ENCODE measurements at regions not wholly inside any gene's neighbourhood (a gene's known extent, or its start where the extent isn't known, plus 50 kb on each side); places are given as distances from the start of the nearest gene placed in this dataset.
"Not testable (repeated sequence)": the region's sequence is repeated elsewhere in the genome, so short reads cannot be mapped to it uniquely, and the experiment has no call there.

DNA sequence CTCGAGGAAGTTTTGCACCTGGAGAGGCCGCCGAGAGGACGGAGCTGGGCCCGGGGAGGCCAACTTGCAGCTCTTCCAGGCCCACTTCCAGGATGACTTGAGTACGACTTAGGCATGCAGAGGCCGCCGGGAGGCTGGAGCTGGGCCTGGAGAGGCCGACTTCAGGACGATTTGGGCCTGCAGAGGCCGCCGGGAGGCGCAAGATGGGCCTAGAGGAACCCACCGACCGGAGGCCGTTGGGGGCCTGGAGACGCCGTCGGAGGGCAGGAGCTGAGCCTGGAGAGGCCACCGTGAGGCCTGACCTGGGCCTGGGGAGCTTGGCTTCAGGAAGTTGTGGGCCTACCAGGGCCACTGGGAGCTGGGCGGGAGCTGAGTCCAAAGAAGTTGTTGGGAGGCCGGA, 250.5 kb upstream of the NUPR2 start:
- H3K4me1 ChIP-seq (ENCODE audit: insufficient read depth); intact Hi-C loops (cut with DNase I): not testable (repeated sequence)

DNA sequence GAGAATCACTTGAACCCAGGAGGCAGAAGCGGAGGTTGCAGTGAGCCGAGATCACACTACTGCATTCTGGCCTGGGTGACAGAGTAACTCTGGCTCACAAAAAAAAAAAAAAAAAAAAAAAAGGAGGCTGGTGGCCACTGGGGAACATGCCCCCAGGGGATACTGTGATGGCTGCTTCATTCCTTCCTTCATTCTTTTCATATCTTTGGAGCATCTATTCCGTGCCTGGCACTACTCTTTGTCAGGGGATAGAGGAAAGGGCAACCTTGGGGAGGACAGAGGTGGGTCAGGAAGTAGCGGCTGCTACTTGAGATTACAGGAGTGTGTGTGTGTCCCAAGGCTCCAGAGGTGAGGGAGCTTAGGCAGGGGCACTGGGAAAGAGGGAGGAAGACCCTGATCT, 236.4 kb upstream of the NUPR2 start:
- DNase-seq; H3K4me1 ChIP-seq (ENCODE audit: insufficient read depth); H3K27me3 ChIP-seq; H3K4me3 ChIP-seq; intact Hi-C loops (cut with DNase I); H3K36me3 ChIP-seq; H3K27ac ChIP-seq; H3K9me3 ChIP-seq: not testable (repeated sequence)
- 70 to 82% (median 75%) methylated on average over 3 to 4 of the region's 4 CpGs for WGBS, 3 donors

More for the DNA sequence above, 250.5 kb upstream of the NUPR2 start:
- not testable (repeated sequence) for DNase-seq, H3K27ac ChIP-seq, H3K4me3 ChIP-seq, H3K36me3 ChIP-seq, H3K27me3 ChIP-seq, H3K9me3 ChIP-seq
- 91 to 95% (median 94%) methylated on average over 22 of the region's 22 CpGs for WGBS, 3 donors

DNA sequence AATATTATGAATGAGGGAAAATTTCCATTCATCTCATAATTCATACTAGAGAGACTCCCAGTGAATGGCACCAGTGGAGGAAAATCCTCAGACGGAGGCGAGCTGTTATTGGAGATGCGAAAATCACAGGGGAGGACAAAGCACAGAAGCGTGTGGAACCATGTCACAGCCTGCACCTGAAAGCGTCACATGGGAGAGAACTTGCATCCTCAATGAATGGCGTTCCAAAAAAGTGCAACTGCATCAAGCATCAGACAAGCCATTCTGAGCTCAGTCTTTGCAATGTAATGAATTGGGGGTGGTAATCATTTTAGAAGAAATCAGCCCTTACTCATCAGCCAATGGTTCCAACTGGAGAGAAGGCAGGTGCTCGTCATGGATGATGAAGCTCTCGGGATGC, 235.0 kb upstream of the NUPR2 start:
- intact Hi-C loops (cut with DNase I); H3K27me3 ChIP-seq; H3K4me1 ChIP-seq (ENCODE audit: insufficient read depth); DNase-seq; H3K36me3 ChIP-seq; H3K9me3 ChIP-seq; H3K27ac ChIP-seq; H3K4me3 ChIP-seq: not testable (repeated sequence)
- 78 to 83% (median 82%) methylated on average over 8 of the region's 8 CpGs for WGBS, 3 donors

DNA sequence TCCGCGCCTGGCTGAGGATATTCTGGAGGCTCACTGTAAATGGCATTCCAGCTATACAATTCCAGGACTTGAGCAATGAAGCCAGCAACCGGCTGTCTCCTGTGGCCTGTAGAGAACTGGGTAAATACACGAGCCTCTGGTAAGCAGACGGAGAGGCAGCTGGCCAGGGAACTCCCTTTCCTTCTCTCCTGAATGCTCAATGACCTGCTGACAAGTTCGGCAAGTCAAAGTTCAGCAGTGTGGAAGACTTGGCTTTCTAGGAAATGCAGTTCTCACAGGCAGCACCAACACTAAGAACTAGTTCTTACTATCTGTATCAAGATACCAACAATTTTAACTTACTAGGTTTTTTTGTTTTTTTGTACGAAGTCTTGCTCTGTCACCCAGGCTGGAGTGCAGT, 232.1 kb upstream of the NUPR2 start:
- H3K4me1 ChIP-seq (ENCODE audit: insufficient read depth); H3K27ac ChIP-seq; H3K4me3 ChIP-seq; H3K9me3 ChIP-seq; H3K36me3 ChIP-seq; H3K27me3 ChIP-seq; intact Hi-C loops (cut with DNase I); DNase-seq: not testable (repeated sequence)
- WGBS, 3 donors: 76 to 80% (median 79%) methylated on average over 6 to 7 of the region's 7 CpGs

DNA sequence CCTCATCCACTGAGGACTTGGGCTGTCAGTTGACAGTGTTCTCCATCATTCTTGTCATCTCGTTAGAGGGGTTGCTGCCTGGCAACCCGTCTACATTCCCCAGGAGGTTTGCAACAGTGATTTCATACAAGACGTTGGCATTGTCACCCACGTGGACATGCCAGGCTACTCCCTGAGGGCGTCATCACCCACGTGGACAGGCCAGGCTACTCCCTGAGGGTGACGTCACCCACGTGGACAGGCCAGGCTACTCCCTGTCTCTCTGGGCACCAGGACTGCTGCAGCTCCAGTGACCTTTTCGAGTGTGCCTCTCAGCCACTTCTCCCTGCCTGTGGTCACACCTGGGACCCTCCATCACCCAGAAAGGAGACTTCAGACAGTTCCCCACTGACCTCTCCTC, 212.1 kb upstream of the NUPR2 start:
- 69 to 78% (median 76%) methylated on average over 9 of the region's 9 CpGs for WGBS, 3 donors
- H3K4me3 ChIP-seq; intact Hi-C loops (cut with DNase I); H3K27ac ChIP-seq; DNase-seq; H3K4me1 ChIP-seq (ENCODE audit: insufficient read depth); H3K36me3 ChIP-seq; H3K27me3 ChIP-seq; H3K9me3 ChIP-seq: not testable (repeated sequence)

DNA sequence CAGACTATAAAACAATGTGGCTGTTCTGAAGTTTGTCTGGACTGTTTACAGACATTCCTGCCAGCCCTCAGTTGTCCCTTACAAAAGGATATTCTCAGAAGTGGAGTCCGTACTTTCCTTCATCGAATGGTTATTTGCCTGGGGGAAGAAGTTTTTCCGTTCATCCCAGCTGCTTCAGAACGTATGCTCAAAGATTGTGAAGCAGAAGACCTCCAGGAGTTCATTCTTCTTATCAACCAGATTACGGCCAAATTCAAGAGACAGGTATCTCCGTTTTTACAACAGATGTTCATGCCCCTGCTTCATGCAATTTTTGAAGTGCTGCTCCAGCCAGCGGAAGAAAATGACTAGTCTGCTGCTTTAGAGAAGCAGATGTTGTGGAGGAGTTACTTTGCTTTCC, 174.3 kb upstream of the NUPR2 start:
- intact Hi-C loops (cut with DNase I): no loop called here
- no peaks in the 10 kb centered on the region for H3K4me1 ChIP-seq (ENCODE audit: insufficient read depth)
- DNase-seq: no peak
- WGBS, 3 donors: 70 to 77% (median 73%) methylated on average over 7 of the region's 7 CpGs
- no peaks in the 10 kb centered on the region for H3K36me3 ChIP-seq
- H3K27ac ChIP-seq: no peak overlapping the region
- TF ChIP-seq POLR2A (IDR thresholded peaks at IDR 0.05) (no peak), EP300 (IDR thresholded peaks at IDR 0.05) (no peak)
- TF ChIP-seq, protein P1, sequence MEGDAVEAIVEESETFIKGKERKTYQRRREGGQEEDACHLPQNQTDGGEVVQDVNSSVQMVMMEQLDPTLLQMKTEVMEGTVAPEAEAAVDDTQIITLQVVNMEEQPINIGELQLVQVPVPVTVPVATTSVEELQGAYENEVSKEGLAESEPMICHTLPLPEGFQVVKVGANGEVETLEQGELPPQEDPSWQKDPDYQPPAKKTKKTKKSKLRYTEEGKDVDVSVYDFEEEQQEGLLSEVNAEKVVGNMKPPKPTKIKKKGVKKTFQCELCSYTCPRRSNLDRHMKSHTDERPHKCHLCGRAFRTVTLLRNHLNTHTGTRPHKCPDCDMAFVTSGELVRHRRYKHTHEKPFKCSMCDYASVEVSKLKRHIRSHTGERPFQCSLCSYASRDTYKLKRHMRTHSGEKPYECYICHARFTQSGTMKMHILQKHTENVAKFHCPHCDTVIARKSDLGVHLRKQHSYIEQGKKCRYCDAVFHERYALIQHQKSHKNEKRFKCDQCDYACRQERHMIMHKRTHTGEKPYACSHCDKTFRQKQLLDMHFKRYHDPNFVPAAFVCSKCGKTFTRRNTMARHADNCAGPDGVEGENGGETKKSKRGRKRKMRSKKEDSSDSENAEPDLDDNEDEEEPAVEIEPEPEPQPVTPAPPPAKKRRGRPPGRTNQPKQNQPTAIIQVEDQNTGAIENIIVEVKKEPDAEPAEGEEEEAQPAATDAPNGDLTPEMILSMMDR (IDR thresholded peaks at IDR 0.05): no peak
- no peak overlapping the region for H3K4me3 ChIP-seq
- H3K27me3 ChIP-seq: no peaks in the 10 kb centered on the region
- H3K9me3 ChIP-seq: no peaks in the 10 kb centered on the region

DNA sequence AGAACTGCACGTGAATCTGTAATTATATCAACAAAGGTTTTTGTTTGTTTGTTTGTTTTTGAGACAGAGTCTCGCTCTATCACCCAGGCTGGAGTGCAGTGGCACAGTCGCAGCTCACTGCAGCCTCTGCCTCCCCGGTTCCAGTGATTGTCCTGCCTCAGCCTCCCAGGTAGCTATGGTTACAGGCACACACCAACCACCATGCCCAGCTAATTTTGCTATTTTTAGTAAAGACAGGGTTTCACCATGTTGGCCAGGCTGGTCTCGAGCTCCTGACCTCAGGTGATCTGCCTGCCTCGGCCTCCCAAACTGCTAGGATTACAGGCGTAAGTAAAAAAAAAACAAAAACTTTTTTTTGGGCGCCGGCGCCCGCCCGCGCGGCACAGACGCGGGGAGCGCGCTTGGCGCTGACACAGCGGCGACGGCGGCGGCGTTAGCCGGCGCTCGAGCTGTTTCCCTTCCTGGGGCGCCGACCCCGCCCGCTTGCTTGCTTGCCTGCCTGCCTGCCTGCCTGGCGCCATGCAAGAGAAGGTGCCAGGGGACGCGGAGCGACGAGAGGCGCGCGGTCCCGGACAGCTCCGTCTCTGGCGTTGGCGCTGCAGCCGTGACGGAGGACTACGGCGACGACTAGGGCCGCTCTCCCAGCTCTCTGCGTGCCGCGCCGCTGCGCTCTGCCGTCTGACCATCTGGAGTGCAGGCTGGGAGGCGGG, 171.4 kb upstream of the NUPR2 start:
- Histone ChIP-seq H3K36me3 (no peaks in the 10 kb centered on the region), H3K4me1 (ENCODE audit: insufficient read depth) (no peaks in the 10 kb centered on the region), H3K9me3 (no peaks in the 10 kb centered on the region), H3K4me3 (no peak overlapping the region), H3K27ac (no peak overlapping the region), H3K27me3 (no peaks in the 10 kb centered on the region)
- WGBS, 3 donors: 1 to 5% (median 2%) methylated on average over 46 to 57 of the region's 57 CpGs
- DNase-seq: peak in 1 of 5 donors; percentile 32
- intact Hi-C loops (cut with DNase I): no loop called here
- TF ChIP-seq POLR2A (IDR thresholded peaks at IDR 0.05) (no peak), EP300 (IDR thresholded peaks at IDR 0.05) (no peak)
- TF ChIP-seq, protein P1 (IDR thresholded peaks at IDR 0.05): no peak
